HepG2 (cell line): ENCODE measurements at regions not wholly inside any gene's neighbourhood (a gene's known extent, or its start where the extent isn't known, plus 50 kb on each side); places are given as distances from the start of the nearest gene placed in this dataset.

Experiments used
- HNRNPLL ChIP-seq: fragments of 200-400 bp; formaldehyde crosslinking; IDR thresholded peaks from 2 replicates; pipeline ENCODE4 v1.6.1; 2017; ENCODE audit warnings: mild to moderate bottlenecking, low read depth, low read length; ENCODE audit not compliant: poor library complexity, severe bottlenecking
- TEAD3 ChIP-seq: optimal IDR thresholded peaks from 2 replicates; pipeline ENCODE3; 2016; ENCODE audit warnings: borderline replicate concordance
- TF ChIP-seq, protein P1 (sequence below): sonication (generic); formaldehyde crosslinking; IDR thresholded peaks from 2 replicates; pipeline ENCODE4 v1.9.0; 2021; ENCODE audit warnings: mild to moderate bottlenecking, missing genetic modification reagents
- TF ChIP-seq, protein P2 (sequence below), 2 experiments: sonication (generic) in 1 of 2; formaldehyde crosslinking in 1 of 2; IDR thresholded peaks; 2 replicates each; pipeline versions ENCODE4 v1.6.1 to v1.9.0; 2014 to 2022; ENCODE audit warnings: antibody characterized with exemption in 1 of 2, borderline replicate concordance in 1 of 2, inconsistent platforms in 1 of 2, low read depth in 1 of 2, missing genetic modification reagents in 1 of 2
- TF ChIP-seq, protein P3 (sequence below): sonication (generic); formaldehyde crosslinking; IDR thresholded peaks from 2 replicates; pipeline ENCODE4 v1.5.0; 2020; ENCODE audit warnings: mild to moderate bottlenecking, missing genetic modification reagents, borderline replicate concordance

DNA sequence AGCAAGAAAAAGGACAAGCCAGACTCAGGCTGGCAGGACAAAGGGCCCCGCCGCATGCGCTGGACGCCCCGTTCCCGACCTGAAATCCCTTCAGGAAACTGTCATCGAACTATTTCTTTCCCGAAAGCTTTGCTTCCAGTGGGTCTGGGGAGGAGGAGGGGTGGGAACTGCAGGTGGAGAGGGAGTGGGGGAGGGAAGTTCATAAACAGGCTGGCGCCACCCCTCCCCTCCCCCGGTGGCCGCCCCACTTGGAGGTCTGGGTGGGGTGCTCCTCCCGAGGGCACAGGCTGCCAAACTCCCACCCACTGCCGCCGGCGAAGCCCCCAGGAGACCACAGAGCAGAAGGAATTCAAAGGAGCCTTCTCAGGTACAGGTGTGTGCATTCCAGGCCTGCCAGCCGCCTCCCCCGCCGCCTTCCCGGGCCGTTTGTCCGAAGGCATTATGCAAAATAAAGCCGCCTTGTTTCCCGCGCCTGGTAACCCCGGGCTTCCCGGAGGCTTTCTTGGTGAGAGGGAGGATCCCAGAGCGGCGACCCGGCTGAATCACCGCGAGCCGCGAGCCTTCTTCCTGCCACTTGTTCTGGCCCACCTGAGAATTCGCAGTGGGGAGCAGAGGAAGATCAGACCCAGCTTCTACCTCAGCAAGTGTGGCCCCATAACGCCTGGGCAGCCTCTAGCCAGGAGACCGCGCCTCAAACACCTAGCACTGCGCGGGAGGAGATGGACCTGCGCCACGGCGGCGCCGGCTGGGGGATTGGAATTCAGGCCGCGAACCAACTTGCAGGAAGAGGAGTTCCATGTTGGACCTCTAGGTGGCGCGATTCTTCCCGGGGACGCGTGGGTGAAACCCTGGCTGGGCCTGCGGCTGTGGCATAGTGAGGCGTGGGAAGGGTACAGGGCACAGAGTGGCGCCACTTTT is 101.9 kb downstream of the FOXI3 start (continued):
- TF ChIP-seq, protein P1, sequence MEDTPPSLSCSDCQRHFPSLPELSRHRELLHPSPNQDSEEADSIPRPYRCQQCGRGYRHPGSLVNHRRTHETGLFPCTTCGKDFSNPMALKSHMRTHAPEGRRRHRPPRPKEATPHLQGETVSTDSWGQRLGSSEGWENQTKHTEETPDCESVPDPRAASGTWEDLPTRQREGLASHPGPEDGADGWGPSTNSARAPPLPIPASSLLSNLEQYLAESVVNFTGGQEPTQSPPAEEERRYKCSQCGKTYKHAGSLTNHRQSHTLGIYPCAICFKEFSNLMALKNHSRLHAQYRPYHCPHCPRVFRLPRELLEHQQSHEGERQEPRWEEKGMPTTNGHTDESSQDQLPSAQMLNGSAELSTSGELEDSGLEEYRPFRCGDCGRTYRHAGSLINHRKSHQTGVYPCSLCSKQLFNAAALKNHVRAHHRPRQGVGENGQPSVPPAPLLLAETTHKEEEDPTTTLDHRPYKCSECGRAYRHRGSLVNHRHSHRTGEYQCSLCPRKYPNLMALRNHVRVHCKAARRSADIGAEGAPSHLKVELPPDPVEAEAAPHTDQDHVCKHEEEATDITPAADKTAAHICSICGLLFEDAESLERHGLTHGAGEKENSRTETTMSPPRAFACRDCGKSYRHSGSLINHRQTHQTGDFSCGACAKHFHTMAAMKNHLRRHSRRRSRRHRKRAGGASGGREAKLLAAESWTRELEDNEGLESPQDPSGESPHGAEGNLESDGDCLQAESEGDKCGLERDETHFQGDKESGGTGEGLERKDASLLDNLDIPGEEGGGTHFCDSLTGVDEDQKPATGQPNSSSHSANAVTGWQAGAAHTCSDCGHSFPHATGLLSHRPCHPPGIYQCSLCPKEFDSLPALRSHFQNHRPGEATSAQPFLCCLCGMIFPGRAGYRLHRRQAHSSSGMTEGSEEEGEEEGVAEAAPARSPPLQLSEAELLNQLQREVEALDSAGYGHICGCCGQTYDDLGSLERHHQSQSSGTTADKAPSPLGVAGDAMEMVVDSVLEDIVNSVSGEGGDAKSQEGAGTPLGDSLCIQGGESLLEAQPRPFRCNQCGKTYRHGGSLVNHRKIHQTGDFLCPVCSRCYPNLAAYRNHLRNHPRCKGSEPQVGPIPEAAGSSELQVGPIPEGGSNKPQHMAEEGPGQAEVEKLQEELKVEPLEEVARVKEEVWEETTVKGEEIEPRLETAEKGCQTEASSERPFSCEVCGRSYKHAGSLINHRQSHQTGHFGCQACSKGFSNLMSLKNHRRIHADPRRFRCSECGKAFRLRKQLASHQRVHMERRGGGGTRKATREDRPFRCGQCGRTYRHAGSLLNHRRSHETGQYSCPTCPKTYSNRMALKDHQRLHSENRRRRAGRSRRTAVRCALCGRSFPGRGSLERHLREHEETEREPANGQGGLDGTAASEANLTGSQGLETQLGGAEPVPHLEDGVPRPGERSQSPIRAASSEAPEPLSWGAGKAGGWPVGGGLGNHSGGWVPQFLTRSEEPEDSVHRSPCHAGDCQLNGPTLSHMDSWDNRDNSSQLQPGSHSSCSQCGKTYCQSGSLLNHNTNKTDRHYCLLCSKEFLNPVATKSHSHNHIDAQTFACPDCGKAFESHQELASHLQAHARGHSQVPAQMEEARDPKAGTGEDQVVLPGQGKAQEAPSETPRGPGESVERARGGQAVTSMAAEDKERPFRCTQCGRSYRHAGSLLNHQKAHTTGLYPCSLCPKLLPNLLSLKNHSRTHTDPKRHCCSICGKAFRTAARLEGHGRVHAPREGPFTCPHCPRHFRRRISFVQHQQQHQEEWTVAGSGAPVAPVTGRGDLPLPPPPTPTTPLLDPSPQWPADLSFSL (CRISPR knock-in tag): no peak
- TF ChIP-seq TEAD3 (peak; percentile 31), HNRNPLL (peak; percentile 28)
- TF ChIP-seq, protein P2, sequence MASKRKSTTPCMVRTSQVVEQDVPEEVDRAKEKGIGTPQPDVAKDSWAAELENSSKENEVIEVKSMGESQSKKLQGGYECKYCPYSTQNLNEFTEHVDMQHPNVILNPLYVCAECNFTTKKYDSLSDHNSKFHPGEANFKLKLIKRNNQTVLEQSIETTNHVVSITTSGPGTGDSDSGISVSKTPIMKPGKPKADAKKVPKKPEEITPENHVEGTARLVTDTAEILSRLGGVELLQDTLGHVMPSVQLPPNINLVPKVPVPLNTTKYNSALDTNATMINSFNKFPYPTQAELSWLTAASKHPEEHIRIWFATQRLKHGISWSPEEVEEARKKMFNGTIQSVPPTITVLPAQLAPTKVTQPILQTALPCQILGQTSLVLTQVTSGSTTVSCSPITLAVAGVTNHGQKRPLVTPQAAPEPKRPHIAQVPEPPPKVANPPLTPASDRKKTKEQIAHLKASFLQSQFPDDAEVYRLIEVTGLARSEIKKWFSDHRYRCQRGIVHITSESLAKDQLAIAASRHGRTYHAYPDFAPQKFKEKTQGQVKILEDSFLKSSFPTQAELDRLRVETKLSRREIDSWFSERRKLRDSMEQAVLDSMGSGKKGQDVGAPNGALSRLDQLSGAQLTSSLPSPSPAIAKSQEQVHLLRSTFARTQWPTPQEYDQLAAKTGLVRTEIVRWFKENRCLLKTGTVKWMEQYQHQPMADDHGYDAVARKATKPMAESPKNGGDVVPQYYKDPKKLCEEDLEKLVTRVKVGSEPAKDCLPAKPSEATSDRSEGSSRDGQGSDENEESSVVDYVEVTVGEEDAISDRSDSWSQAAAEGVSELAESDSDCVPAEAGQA (IDR thresholded peaks at IDR 0.05; ENCODE audit: low read depth): 0 out of 2 replicates have a peak, but pooled peaks have one; percentile 20
- TF ChIP-seq, protein P2 (CRISPR knock-in tag; IDR thresholded peaks at IDR 0.05; ENCODE audit: borderline replicate concordance): no peak
- TF ChIP-seq, protein P3, sequence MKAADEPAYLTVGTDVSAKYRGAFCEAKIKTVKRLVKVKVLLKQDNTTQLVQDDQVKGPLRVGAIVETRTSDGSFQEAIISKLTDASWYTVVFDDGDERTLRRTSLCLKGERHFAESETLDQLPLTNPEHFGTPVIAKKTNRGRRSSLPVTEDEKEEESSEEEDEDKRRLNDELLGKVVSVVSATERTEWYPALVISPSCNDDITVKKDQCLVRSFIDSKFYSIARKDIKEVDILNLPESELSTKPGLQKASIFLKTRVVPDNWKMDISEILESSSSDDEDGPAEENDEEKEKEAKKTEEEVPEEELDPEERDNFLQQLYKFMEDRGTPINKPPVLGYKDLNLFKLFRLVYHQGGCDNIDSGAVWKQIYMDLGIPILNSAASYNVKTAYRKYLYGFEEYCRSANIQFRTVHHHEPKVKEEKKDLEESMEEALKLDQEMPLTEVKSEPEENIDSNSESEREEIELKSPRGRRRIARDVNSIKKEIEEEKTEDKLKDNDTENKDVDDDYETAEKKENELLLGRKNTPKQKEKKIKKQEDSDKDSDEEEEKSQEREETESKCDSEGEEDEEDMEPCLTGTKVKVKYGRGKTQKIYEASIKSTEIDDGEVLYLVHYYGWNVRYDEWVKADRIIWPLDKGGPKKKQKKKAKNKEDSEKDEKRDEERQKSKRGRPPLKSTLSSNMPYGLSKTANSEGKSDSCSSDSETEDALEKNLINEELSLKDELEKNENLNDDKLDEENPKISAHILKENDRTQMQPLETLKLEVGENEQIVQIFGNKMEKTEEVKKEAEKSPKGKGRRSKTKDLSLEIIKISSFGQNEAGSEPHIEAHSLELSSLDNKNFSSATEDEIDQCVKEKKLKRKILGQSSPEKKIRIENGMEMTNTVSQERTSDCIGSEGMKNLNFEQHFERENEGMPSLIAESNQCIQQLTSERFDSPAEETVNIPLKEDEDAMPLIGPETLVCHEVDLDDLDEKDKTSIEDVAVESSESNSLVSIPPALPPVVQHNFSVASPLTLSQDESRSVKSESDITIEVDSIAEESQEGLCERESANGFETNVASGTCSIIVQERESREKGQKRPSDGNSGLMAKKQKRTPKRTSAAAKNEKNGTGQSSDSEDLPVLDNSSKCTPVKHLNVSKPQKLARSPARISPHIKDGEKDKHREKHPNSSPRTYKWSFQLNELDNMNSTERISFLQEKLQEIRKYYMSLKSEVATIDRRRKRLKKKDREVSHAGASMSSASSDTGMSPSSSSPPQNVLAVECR (CRISPR knock-in tag): 0 out of 2 replicates have a peak, but pooled peaks have one; percentile 14
- TF ChIP-seq, all 625 proteins: peak for 17
